Esophagus (tissue), 2 donors: ENCODE measurements at regions not wholly inside any gene's neighbourhood (a gene's known extent, or its start where the extent isn't known, plus 50 kb on each side); places are given as distances from the start of the nearest gene placed in this dataset.
"Not testable (repeated sequence)": the region's sequence is repeated elsewhere in the genome, so short reads cannot be mapped to it uniquely, and the experiment has no call there.

Experiments
- H3K27ac ChIP-seq, 2 donors: one replicate each; pipeline ENCODE4 v1.5.1; 2013; ENCODE audit warnings: low read depth in 2 of 2, mild to moderate bottlenecking in 2 of 2, inconsistent platforms in 1 of 2, low read length in 1 of 2, moderate library complexity in 1 of 2
- H3K27me3 ChIP-seq, 2 donors: one replicate each; pipeline ENCODE4 v1.6.1; 2013; ENCODE audit warnings: low read length in 2 of 2, control low read depth in 1 of 2, mild to moderate bottlenecking in 1 of 2; ENCODE audit not compliant: insufficient read depth in 2 of 2, control insufficient read depth in 1 of 2
- H3K36me3 ChIP-seq, 2 donors: one replicate each; pipeline ENCODE4 v1.6.1; 2013; ENCODE audit warnings: low read length in 1 of 2; ENCODE audit not compliant: control insufficient read depth in 2 of 2, insufficient read depth in 2 of 2
- H3K4me1 ChIP-seq, 2 donors: one replicate each; pipeline ENCODE4 v1.6.1; 2013; ENCODE audit warnings: low read length in 1 of 2; ENCODE audit not compliant: control insufficient read depth in 2 of 2, insufficient read depth in 2 of 2
- H3K4me3 ChIP-seq, 2 donors: one replicate each; pipeline ENCODE4 v1.5.1; 2013; ENCODE audit warnings: low read length in 2 of 2, mild to moderate bottlenecking in 2 of 2, low read depth in 1 of 2, moderate library complexity in 1 of 2
- H3K9me3 ChIP-seq, 2 donors: one replicate each; pipeline ENCODE4 v1.6.1; 2013; ENCODE audit warnings: mild to moderate bottlenecking in 2 of 2, low read depth in 1 of 2, low read length in 1 of 2, moderate library complexity in 1 of 2; ENCODE audit not compliant: control insufficient read depth in 2 of 2, insufficient read depth in 1 of 2
- WGBS, 2 donors: extraction: QIAGEN DNeasy Blood & Tissue Kit; methylation state at CpG; one replicate each; pipeline ENCODE4 v1.1.7; 2013; 5-methylcytosine and 5-hydroxymethylcytosine counted together
- donor health status: healthy with polysubstance abuse.
- donor health status: Bipolar disorder and iron deficiency.

GRCh38 chr7:94179466-94179865 lies 175.3 kb upstream of the BET1 start:
- Histone ChIP-seq H3K4me3 (no peak overlapping the region), H3K27me3 (no peaks in the 10 kb centered on the region), H3K36me3 (no peaks in the 10 kb centered on the region), H3K4me1 (no peaks in the 10 kb centered on the region), H3K27ac (no peak overlapping the region), H3K9me3 (no peaks in the 10 kb centered on the region)
- WGBS, 2 donors, result 71 to 87% methylated on average over 1 of the region's 1 CpG

GRCh38 chr7:94182066-94182465 lies 177.9 kb upstream of the BET1 start:
- no peaks in the 10 kb centered on the region for H3K9me3 ChIP-seq
- no peaks in the 10 kb centered on the region for H3K4me1 ChIP-seq
- H3K27ac ChIP-seq, result no peak overlapping the region
- no peaks in the 10 kb centered on the region for H3K27me3 ChIP-seq
- WGBS, 2 donors, result 76 to 81% methylated on average over 1 of the region's 1 CpG
- H3K4me3 ChIP-seq, result no peak overlapping the region
- H3K36me3 ChIP-seq, result no peaks in the 10 kb centered on the region

GRCh38 chr7:94182721-94183120 lies 178.6 kb upstream of the BET1 start:
- Histone ChIP-seq H3K27me3 (no peaks in the 10 kb centered on the region), H3K36me3 (no peaks in the 10 kb centered on the region), H3K9me3 (no peaks in the 10 kb centered on the region), H3K4me3 (no peak overlapping the region), H3K27ac (no peak overlapping the region), H3K4me1 (no peaks in the 10 kb centered on the region)
- WGBS, 2 donors, result 79 to 80% methylated on average over 3 of the region's 3 CpGs

- Histone ChIP-seq H3K27ac (peak overlapping the region in 1 of 2 donors; percentile 60), H3K4me1 (no peaks in the 10 kb centered on the region), H3K9me3 (no peaks in the 10 kb centered on the region), H3K4me3 (no peak overlapping the region), H3K27me3 (no peaks in the 10 kb centered on the region), H3K36me3 (no peaks in the 10 kb centered on the region)
- WGBS, 2 donors, result 21 to 32% methylated on average over 2 of the region's 2 CpGs
These were observed 179.2 kb upstream of the BET1 start for GRCh38 chr7:94183289-94183749.

GRCh38 chr7:94183891-94184290 lies 179.7 kb upstream of the BET1 start:
- Histone ChIP-seq H3K27ac (no peak overlapping the region), H3K4me1 (no peaks in the 10 kb centered on the region), H3K9me3 (no peaks in the 10 kb centered on the region), H3K27me3 (no peaks in the 10 kb centered on the region), H3K4me3 (no peak overlapping the region), H3K36me3 (no peaks in the 10 kb centered on the region)
- WGBS, 2 donors, result 63 to 66% methylated on average over 3 of the region's 3 CpGs

- H3K27ac ChIP-seq, result no peak overlapping the region
- no peaks in the 10 kb centered on the region for H3K4me1 ChIP-seq
- no peaks in the 10 kb centered on the region for H3K9me3 ChIP-seq
- no peaks in the 10 kb centered on the region for H3K27me3 ChIP-seq
- no peaks in the 10 kb centered on the region for H3K36me3 ChIP-seq
- WGBS, 2 donors, result 88 to 95% methylated on average over 2 of the region's 2 CpGs
- H3K4me3 ChIP-seq, result no peak overlapping the region
These were observed 184.2 kb upstream of the BET1 start for GRCh38 chr7:94188350-94188749.

GRCh38 chr7:94190599-94191061 lies 186.5 kb upstream of the BET1 start:
- H3K27me3 ChIP-seq, result no peaks in the 10 kb centered on the region
- H3K27ac ChIP-seq, result no peak overlapping the region
- H3K4me3 ChIP-seq, result no peak overlapping the region
- H3K4me1 ChIP-seq, result no peaks in the 10 kb centered on the region
- WGBS, 2 donors, result 0% methylated on average over 1 of the region's 1 CpG
- no peaks in the 10 kb centered on the region for H3K36me3 ChIP-seq
- H3K9me3 ChIP-seq, result no peaks in the 10 kb centered on the region

- H3K4me3 ChIP-seq, H3K27me3 ChIP-seq, H3K4me1 ChIP-seq, H3K27ac ChIP-seq, H3K36me3 ChIP-seq, H3K9me3 ChIP-seq: not testable (repeated sequence)
- 88 to 95% methylated on average over 3 of the region's 3 CpGs for WGBS, 2 donors
These were observed 190.3 kb upstream of the BET1 start for GRCh38 chr7:94194426-94194825.

- Histone ChIP-seq H3K27me3 (no peaks in the 10 kb centered on the region), H3K36me3 (no peaks in the 10 kb centered on the region), H3K4me3 (no peak overlapping the region), H3K27ac (no peak overlapping the region), H3K4me1 (no peaks in the 10 kb centered on the region), H3K9me3 (no peaks in the 10 kb centered on the region)
- 63 to 77% methylated on average over 2 of the region's 2 CpGs for WGBS, 2 donors
These were observed 191.0 kb upstream of the BET1 start for GRCh38 chr7:94195201-94195600.

GRCh38 chr7:94195813-94196212 lies 191.7 kb upstream of the BET1 start:
- no peak overlapping the region for H3K27ac ChIP-seq
- H3K4me3 ChIP-seq, result no peak overlapping the region
- no peaks in the 10 kb centered on the region for H3K9me3 ChIP-seq
- H3K4me1 ChIP-seq, result no peaks in the 10 kb centered on the region
- WGBS, 2 donors, result 77 to 84% methylated on average over 1 of the region's 1 CpG
- no peaks in the 10 kb centered on the region for H3K27me3 ChIP-seq
- no peaks in the 10 kb centered on the region for H3K36me3 ChIP-seq
